NCI-H1105 treated with DMSO at 0.1 percent for 48 hours (cell line): ENCODE measurements at regions not wholly inside any gene's neighbourhood (a gene's known extent, or its start where the extent isn't known, plus 50 kb on each side); places are given as distances from the start of the nearest gene placed in this dataset.
"Not testable (repeated sequence)": the region's sequence is repeated elsewhere in the genome, so short reads cannot be mapped to it uniquely, and the experiment has no call there.

Experiments used
- DNase-seq: peaks from one replicate; lab custom pipeline; 2025; lab: John Stamatoyannopoulos, UW

DNA sequence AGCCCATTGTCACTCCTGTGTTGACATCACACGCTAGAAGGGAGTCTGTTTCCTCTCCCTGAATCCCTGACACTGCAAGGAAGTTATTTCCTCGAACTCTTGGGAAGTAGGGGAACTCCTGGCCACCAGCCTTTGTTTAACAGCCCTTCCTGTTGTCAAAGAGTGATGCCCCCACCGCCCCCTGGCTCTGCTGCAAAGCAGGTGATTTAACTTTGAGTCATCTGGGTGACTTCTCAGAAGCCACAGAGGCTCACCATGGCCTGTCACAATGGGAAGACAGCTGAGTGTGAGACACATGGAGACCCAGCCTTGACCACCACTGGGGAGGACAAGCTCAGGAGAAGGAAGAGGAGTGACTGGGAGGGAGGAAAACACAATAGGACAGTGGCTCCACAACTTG lies 182.8 kb downstream of the PSMG1 start:
- no peak for DNase-seq

DNA sequence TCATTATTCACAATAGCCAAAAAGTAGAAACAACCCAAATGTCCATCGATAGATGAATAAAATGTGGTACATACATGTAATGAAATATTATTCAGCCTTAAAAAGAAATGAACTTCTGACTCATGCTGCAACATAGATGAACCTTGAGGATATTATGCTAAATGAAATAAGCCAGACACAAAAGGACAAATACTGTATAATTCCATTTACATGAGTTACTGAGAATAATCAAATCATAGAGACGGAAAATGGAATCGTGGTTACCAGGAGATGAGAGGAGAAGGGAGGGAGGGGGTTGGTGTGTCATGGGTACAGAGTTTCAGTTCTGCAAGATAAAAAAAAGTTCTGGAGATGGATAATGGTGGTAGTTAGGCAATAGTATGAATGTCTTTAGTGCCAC lies 184.1 kb downstream of the PSMG1 start:
- DNase-seq: no peak

DNA sequence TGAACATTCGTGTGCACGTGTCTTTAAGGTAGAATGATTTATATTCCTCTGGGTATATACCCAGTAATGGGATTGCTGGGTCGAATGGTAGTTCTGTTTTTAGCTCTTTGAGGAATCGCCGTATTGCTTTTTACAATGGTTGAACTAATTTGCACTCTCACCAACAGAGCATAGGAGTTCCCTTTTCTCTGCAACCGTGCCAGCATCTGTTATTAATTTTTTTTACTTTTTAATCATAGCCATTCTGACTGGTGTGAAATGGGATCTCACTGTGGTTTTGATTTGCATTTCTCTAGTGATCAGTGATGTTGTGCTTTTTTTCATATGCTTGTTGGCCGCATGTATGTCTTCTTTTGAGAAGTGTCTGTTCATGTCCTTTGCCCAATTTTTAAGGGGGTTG lies 185.0 kb downstream of the PSMG1 start:
- DNase-seq: not testable (repeated sequence)

DNA sequence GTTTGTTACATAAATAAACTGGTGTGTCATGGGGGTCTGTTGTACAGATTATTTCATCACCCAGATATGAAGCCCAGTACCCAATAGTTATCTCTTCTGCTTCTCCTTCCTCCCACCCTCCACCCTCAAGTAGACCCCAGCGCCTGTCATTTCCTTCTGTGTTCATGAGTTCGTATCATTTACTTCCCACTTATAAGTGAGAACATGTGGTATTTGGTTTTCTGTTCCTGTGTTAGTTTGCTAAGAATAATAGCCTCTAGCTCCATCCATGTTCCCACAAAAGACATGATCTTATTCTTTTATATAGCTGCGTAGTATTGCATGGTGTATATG lies 185.4 kb downstream of the PSMG1 start:
- DNase-seq: not testable (repeated sequence)

DNA sequence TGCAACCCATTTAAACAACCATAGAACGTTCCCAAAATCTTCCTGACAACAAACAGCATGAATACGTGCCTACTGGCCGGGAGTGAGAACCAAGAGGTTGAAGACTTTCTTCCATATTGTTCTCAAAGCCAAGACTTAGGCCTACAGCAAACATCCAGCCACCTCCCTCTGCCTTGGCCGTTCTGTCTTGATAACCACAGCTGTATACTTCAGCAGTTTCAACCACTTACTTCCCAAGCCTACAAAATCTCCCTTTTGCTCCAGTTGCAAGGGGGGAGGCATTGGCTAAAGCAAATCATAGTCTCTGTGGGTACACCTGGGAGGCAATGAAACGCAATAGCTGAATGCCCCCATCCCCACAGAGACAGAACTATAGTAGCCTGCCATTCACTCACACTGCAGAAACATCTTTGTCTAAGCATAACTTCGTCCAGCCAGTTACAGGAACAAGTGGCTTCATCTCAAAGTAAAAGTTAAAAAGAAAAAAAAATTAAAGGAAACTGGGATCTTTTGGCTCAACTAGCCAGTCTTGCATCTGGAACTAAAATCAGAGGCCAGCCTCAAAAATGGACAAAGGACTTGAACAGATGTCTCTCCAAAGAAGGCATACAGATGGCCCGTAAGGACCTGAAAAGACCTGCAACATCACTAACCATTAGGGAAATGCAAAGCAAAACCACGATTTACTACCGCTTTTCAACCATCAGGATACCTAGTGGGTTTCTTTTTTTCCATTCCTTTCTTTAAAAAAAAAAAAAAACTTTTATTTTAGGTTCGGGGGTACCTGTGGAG lies 186.0 kb downstream of the PSMG1 start:
- no peak for DNase-seq

DNA sequence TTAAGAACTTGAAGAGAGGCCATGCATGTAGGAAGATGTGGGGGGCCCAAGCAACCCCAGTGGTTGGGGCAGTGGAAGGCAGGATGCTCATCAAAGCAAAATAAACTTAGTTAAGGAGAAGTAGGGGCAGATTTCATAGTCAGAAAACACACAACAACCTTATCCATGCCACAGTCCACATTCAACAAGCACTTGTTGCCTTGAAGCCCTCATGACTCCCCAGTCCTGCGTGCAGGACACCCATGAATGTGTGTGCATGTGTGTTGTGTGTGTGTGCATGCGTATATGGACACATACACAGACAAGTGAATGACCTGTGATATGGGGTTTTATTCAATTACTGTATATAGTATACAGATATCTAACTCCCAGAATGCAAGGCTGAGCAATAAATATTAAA lies 186.9 kb downstream of the PSMG1 start:
- DNase-seq: no peak

DNA sequence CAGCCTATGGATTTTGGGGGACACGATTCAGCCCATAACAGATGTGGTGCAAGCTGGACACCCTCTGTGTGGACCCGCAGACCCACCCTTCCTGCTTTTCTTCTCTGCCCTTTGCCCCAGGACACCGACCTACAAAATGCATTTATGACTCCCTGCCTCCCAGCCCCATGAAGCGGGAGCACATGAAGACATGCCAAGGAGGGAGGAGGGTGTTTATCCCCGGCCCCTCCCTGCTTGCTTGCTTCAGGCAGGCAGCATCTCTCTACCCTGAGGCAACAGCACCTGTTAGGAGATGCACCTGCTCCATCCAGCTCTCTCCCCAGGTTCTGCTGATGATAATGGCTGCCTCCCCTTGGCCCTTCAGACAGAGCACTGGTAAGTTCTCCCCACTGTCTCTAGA lies 187.5 kb downstream of the PSMG1 start:
- no peak for DNase-seq

DNA sequence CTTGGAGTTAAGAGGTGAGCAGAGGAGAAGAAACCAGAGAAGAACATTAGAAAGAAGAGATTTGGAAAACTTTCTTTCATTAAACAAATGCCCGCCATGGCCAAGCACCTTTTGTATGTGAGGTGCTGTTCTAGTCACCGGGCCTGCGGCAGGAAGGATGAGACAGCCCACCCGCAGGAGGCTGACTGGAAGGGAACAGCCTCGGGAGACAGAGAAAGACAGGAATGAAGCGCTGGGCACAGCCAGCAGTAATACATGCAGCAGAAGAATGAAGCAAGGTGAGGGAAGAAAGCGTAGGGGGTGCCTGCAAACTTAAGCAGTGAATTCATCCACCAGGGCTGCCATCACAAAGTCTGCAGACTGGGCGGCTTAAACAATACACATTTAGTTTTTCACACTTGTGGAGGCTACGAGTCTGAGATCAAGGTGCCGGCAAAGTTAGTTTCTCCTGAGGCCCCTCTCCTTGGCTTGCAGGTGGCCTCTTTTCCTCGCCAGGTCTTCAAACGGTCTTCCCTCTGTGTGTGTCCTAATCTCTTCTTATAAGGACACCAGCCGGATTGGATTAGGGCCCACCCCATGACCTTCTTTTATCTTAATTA lies 188.1 kb downstream of the PSMG1 start:
- no peak for DNase-seq

DNA sequence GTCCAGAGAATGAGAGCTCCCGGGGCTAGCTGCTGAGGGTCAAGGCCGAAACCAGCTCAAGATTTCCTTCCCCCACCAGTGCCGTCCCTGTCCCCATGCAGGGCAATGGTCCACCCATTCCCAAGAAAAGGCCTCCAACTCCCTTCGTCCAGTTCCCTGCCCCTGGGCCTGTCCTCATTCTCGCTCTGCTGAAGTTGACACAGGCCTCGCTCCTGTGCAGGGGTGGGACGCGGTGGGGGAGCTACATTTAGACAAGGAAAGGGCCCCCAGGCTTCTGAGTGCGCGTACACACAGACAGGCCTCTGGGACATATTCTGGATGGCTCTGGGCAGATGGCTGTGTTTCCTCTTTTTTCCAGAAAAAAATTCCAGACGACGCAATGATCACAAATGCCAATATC lies 188.3 kb downstream of the ETS2 start:
- DNase-seq: no peak

DNA sequence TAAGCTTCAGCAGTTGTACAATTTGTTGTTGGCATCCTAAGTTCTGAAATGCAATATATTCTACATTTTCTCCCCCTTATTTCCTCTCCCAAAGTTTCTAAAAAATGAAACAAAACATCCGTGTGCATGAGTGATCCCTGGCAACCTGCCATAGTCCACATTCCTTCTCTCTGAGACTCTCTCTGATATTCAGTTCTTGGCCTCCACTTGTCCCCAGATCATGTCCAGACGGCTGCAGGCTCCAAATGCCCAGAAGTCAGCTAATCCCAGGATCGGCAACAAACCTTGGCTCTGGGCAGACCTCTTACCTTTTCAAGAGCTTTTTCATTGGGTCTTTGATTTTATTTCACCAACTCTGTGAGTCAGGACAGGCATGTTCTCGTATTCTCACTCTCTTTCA lies 187.8 kb downstream of the ETS2 start:
- DNase-seq: no peak

DNA sequence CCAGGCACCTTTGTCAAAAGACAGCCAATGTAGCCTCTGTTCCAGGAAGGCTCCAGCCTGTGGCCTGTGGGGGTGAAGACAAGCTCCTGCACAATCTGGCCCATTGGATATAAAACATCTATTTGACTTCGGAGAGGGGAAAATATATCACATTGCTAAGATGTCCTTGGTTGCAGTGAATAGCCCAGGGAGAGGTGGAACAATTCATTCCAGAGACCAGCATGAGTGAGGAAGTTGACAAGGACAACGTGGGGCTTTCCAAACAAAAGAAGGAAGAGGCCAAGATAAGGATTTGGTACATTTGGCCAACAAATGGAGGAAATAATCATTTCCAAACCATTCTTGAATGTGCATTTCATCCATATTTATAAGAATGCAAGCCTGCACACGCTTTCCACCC lies 187.0 kb downstream of the ETS2 start:
- no peak for DNase-seq

DNA sequence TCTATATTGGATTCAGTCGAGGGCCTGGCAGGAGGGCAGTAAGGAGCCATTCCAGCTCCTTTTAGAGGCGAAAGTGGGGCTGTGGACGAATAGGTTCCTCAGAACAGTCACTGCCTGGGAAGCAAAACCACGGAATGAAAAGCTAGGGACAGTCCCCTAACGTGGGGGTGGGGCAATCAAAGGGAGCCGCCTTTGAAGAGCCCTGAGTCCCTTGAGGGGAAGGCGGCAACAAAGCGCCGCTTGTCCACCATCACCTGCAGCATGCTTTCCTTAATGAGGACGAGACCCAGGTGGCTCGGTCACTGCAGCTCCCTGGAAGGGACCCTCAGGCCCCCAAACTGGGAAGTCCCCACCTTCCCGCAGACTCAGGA lies 184.7 kb downstream of the ETS2 start:
- no peak for DNase-seq

DNA sequence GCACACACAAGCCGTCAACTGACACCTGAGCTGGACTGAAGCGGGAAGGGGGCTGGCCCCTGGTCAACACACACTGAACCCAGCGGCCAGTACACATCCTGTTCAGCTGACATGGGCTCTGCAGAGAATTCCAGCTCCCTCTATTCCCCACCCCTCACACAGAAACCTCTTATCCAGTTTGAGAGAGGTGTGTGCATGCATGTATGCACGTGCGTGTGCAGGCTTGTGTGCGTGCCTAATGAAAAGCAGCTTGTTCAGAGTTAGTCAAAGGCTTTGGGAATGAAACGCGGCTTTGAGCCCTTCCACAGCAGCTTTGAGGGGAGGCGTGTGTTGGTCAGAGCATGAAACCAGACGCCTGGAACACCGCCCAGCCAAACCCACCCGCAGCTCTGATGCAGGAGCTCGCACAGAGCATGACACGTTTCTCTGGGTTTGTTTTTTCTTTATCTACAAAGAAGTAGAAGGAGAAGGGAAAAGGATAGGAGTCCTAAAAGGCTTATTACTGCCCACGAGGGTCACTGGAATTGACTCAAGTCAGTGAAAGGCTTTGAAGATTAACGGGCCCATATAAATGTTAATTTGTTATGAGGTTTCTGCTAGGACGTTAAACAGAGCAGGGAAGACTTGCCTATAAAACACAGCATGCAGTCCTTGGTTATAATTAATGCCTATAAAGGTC lies 184.2 kb downstream of the ETS2 start:
- peak; percentile 46 for DNase-seq

DNA sequence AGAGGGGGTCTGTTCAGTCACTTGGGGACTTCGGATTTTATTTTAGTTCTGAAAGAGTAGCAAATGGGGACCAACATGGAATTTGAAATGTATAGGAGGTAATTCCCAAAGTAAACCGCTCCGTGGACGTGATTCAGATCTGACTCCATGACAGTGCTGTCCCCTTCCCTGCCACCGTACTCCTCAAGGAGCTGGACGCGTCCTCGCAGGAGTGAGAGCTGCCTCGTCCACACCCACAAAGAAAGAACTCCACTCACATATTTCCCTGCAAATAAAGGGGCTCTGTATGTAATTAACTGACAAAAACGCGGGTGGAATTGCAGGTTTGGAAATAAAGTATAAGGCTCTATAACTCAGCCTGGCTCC lies 183.6 kb downstream of the ETS2 start:
- DNase-seq: no peak

DNA sequence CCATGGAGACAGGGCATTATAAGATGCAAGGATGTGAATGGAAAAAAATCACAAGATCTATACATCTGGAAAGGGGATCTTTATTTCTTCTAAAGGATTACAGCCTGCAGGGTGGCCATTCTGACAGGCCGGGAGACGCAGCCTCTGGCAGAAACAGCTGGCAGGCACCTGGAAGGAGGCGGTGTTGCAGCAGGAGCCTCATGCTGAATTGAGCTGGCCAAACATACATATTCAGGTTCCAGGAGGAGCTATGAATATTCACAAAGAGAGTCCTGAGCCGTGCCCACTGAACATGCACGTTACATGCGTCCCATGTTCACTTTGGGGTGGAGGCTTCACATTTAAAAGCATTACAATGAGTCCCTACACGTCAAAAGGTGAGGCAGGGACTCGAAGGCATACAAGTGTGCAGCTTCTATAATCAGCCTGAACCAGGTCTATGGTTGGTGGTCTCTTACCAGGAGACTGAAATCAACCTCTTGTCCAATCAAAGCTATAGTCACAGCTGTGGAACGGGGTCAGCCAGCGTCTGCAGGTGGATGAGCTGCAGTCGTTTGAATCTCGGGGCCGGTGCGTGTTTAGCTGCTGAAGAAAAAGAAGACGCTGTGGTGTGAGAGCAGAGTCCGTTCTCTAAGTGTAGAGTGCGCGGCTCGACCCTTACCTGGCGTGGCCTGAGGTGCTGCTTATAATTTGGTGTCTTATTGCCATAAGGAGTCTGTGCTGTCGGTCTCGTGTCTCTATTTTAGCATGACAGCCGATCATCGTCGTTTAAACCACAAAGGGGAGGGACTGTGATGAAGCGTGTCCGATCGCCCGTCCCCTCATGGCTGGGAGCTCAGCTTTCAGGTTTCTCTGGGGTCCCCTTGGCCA lies 183.0 kb downstream of the ETS2 start:
- no peak for DNase-seq

DNA sequence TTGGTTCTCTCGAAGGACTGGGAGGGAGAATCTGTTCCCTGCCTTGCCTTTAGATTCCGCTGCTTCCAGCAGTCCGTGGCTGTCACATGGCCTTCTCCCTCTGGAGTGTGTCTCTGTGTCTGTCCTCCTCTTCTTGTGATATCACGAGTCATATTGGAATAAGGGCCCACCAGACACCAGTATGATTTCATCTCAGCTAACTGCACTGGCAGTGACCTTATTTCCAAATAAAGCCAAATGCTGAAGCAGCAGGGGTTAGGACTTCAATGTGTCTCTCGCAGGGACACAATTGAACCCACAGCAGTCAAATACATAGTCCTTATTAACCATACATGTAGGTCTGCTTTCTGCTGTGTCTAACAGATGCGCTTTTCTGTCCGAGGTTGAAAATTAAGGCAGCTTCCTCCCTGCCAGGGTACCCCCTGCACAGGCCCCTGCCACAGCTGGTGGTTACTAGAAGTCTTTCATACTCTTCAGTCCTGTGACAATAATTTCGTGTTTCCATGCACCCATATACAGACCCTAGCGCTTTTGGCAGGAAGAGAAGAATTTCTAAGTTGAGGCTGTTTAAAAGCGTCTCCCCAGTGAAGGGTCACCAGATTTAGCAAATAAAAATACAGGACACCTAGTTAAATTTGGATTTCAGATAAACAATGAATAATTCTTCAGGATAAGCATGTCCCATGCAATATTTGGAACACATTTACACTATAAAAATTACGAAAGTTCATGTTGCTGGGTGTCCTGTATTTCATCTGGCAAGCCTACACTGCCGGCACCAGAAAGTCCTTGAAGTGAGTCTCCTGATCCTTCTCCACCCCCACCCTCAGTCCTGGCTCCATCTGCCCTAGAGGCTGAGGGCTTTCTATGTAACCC lies 182.1 kb downstream of the ETS2 start:
- DNase-seq: no peak

DNA sequence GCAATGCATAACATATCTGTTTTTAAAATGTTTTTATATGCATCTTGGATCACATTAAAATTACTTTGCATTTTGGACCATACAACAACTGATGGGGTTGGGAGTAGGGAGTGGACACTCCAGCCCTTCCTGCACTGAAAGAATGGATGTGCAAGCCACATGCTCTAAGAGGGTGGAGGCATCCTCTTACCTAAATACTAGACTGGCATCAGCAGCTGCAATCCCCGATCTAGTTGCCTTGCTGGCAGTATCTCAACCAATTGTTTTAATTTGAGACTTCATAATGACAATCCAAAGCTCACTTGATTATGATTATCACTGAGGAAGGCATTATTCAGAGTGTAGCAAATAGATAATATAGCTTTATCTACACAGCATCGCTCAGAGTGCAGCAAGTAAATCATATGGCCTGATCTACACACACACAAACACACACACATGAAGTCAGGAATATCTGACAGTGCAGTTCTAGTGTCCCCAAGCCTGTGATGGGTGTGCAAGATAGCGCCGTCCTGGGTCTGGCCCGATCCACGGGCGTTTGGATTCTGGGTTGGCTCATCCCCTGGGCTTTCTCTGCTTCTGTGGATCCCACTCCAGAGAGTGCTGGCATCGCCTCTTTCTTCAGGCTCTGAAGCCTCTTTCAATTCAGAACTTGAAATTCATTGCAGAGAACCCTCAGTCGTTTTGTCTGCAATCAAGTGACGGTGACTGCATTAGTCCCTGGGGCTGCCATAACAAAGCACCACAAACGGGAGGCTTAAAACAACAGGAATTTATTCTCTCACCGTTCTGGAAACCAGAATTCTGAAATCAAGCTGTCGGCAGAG lies 181.3 kb downstream of the ETS2 start:
- no peak for DNase-seq

DNA sequence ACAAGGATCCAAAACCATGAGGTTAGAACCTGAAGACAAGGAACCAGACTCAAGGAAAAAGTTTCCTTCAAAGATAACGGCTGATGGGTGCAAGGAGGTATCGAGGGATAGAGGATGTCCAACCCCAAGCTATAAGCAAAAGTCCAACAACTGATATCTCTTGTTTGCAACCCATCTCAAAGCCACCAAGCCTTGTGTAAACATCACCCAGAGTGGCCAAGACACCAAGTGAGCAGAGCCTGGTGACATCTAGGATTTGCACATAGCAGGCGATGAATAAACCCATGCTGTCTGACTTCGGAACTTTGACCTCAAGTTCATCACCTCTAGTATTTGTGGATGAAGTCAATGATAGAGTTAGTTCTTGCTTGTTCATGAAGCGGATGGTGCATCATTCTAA lies 180.7 kb downstream of the ETS2 start:
- no peak for DNase-seq

DNA sequence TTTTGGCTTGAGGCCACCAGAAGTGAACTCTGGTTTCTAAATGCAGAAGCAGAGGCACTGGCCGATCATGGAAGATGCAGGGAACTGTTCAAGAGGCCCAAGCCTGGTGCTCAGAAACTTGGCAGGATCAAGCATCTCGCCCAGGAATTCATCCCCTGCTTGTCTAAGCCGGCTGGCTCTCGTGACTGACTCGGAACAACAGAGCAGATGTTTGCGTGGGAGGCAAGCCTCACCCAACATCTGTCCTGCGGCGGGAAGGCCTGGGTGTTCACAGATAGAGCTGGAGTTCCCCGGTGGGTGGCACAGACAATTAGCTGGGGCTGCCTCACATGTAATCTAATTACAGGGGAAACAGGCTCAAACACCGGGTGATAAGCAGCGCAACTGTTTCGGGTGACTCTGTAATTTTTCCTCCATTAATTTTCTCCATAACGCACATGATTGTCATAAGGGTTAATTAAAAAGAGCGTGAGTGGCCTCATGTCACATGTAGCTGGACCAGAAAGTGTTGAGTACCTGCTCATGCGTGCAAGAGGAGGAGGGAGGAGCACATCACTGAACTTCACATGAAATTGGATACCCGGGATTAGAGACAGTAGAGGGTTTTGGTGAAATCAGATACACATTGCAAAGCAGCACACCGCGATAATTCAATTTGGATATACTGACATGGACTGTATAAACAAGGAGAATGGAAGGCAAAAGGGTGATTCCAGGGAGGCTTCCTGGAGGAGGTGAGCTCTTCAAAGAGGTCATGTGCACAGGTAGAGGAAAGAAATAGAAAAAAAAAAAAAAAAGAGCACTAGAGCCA lies 180.0 kb downstream of the ETS2 start:
- DNase-seq: peak; percentile 94

DNA sequence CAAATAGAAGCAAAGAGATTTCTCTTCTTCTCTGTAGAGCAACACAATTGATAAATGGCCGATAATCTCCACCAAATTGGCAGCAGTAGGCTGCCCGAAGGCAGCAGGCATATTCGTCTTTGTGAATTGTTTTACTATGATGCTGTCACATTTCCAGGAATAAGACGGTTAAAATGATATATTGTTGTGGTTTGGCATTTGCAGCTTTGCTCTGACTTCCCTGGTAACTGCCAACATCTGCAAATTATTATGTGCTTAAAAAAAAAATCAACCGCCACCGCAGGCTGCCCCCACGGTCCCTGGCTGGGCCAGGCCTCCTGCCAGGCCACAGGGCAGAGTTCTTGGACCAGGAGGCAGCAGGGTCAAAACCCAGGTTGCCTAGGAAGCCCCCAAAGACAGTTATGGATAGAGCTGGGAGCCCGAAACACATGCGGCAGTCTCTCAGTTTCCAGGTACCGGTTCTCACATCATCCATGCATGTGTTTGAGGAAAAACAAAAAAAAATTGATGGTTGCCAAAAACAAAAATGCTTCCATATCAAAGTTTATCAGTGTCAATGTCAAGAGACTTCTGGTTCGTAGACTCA lies 179.3 kb downstream of the ETS2 start:
- no peak for DNase-seq
